ENCODE measurements at regions not wholly inside any gene's neighbourhood (a gene's known extent, or its start where the extent isn't known, plus 50 kb on each side); places are given as distances from the start of the nearest gene placed in this dataset.
"Not testable (repeated sequence)": the region's sequence is repeated elsewhere in the genome, so short reads cannot be mapped to it uniquely, and the experiment has no call there.

- in situ Hi-C loops (cut with HindIII; ENCODE audit: low pct_ligation_motif_present, low sequenced_read_pairs) = no loop called here
- no peak overlapping the region for H3K4me3 ChIP-seq (ENCODE audit: low read depth, low read length)
- H3K27ac ChIP-seq = no peak overlapping the region
- DNase-seq = no peak
- H3K36me3 ChIP-seq (replicated peaks) = no peaks in the 10 kb centered on the region
- TF ChIP-seq CTCF (IDR thresholded peaks at IDR 0.05; ENCODE audit: low read depth, low read length, missing control alignments) = no peak
- no peaks in the 10 kb centered on the region for H3K27me3 ChIP-seq (replicated peaks)
These were observed 99.8 kb downstream of the TRIM69 start for GRCh38 chr15:44836094-44836493.

- peak overlapping the region; percentile 49 for H3K27ac ChIP-seq
- H3K4me3 ChIP-seq (ENCODE audit: low read depth, low read length); H3K36me3 ChIP-seq (replicated peaks); H3K27me3 ChIP-seq (replicated peaks); in situ Hi-C loops (cut with HindIII; ENCODE audit: low pct_ligation_motif_present, low sequenced_read_pairs): not testable (repeated sequence)
- peak; percentile 82 for DNase-seq
These were observed 102.6 kb downstream of the TRIM69 start for GRCh38 chr15:44838929-44839328.

DNA sequence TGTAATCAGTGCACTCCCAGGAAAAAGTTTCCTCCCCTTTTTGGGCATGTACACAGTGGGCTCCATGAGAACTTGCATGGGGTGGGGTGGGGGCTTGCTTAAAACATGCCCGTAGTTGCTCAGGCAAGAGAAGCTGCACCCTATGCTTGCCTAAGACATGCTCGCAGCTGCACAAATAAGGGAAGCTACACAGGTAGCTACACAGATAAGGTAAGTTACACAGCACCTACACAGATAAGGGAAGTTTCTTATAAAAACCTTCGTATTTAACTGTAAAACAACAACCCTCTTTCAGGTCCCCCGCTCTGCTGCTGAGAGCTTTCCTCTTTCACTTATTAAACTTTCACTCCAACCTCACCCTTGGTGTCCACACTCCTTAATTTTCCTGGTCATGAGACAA is 105.4 kb downstream of the TRIM69 start:
- in situ Hi-C loops (cut with HindIII; ENCODE audit: low pct_ligation_motif_present, low sequenced_read_pairs); H3K4me3 ChIP-seq (ENCODE audit: low read depth, low read length); H3K27me3 ChIP-seq (replicated peaks); DNase-seq; H3K36me3 ChIP-seq (replicated peaks); H3K27ac ChIP-seq: not testable (repeated sequence)

GRCh38 chr15:44842883-44843282 is 106.6 kb downstream of the TRIM69 start:
- DNase-seq; H3K27me3 ChIP-seq (replicated peaks); in situ Hi-C loops (cut with HindIII; ENCODE audit: low pct_ligation_motif_present, low sequenced_read_pairs); H3K36me3 ChIP-seq (replicated peaks); H3K4me3 ChIP-seq (ENCODE audit: low read depth, low read length); H3K27ac ChIP-seq: not testable (repeated sequence)

- H3K4me3 ChIP-seq (ENCODE audit: low read depth, low read length); H3K27me3 ChIP-seq (replicated peaks); H3K36me3 ChIP-seq (replicated peaks); in situ Hi-C loops (cut with HindIII; ENCODE audit: low pct_ligation_motif_present, low sequenced_read_pairs); DNase-seq; H3K27ac ChIP-seq: not testable (repeated sequence)
These were observed 108.6 kb downstream of the TRIM69 start for GRCh38 chr15:44844936-44845335.

DNA sequence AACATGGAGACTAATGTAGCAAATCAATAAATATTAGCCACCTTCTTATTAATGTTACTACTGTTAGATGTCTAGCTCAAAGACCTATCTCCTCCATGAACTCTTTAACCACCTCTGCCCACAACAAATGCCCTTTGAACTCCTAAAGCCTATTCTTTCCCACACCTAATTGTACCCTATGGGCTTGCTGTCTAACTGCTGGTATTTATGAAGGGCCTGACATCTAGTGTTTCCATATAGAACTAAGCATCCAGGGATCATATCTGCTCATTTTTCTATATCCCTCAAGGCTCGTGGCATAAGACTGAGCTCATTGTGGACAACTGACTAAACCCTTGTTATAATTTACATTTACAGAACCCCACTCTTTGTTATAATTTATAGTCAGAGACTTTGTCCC is 109.8 kb downstream of the TRIM69 start:
- H3K27me3 ChIP-seq (replicated peaks); DNase-seq; H3K4me3 ChIP-seq (ENCODE audit: low read depth, low read length); H3K27ac ChIP-seq; in situ Hi-C loops (cut with HindIII; ENCODE audit: low pct_ligation_motif_present, low sequenced_read_pairs); H3K36me3 ChIP-seq (replicated peaks): not testable (repeated sequence)

DNA sequence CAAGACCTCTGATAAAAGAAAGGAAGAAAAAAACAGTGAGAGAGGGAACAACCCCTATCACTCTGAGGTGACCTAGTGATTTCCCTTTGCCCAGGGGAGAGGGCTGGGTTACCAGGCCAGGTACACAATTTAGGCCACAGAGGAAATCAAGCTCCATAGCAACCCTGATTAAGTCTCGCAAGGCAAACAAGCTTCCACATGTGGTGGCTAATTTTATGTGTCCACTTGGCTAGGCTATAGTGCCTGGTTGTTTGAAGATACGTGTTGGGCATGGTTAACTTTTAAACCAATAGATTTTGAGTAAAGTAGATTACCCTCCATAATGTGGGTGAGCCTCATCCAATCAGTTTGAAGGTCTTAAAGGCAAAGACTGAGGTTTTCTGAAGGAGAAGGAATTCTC is 108.9 kb upstream of the TERB2 start:
- H3K36me3 ChIP-seq (replicated peaks); in situ Hi-C loops (cut with HindIII; ENCODE audit: low pct_ligation_motif_present, low sequenced_read_pairs); H3K27ac ChIP-seq; DNase-seq; H3K4me3 ChIP-seq (ENCODE audit: low read depth, low read length); H3K27me3 ChIP-seq (replicated peaks): not testable (repeated sequence)

GRCh38 chr15:44848859-44849258 is 107.6 kb upstream of the TERB2 start:
- H3K36me3 ChIP-seq (replicated peaks); H3K27ac ChIP-seq; in situ Hi-C loops (cut with HindIII; ENCODE audit: low pct_ligation_motif_present, low sequenced_read_pairs); DNase-seq; H3K27me3 ChIP-seq (replicated peaks); H3K4me3 ChIP-seq (ENCODE audit: low read depth, low read length): not testable (repeated sequence)

DNA sequence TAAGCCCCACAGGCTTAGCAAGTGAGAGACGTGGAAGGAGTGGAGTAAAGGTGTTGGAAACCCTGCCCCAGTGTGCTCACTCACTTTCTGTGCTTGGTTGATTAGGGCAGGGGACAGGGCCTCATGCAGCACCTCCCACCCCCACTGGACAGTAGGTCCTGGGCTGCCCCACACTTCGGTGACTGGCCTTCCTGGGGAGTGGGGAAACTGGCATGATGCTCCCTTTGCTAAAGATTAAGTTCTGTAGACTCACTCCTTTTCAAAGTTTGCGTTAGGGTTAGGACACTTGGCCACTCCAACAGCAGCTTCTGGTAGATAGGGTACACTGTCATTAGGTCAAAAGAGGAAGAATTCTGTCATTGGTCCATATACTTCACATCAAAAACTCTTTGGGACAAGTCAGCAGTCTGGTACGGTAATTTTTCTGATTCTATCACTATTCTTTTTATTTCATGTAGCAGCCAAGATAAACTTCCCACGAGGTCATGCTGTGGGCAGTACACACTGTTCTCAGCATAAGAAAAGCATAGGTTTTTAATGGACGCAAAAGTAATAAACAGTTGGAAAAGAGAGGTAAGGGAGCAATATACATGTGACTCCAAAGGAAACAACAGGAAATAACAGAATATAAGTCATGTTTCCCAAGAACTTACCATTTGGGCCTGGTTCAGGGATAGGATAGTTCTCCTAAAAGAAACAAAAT is 106.6 kb upstream of the TERB2 start:
- in situ Hi-C loops (cut with HindIII; ENCODE audit: low pct_ligation_motif_present, low sequenced_read_pairs); H3K4me3 ChIP-seq (ENCODE audit: low read depth, low read length): not testable (repeated sequence)
- DNase-seq = peak; percentile 8

GRCh38 chr15:44853304-44853950 is 103.1 kb upstream of the TERB2 start:
- DNase-seq = peak; percentile 50
- in situ Hi-C loops (cut with HindIII; ENCODE audit: low pct_ligation_motif_present, low sequenced_read_pairs); H3K27ac ChIP-seq; H3K4me3 ChIP-seq (ENCODE audit: low read depth, low read length); H3K36me3 ChIP-seq (replicated peaks); H3K27me3 ChIP-seq (replicated peaks): not testable (repeated sequence)
- peak; percentile 95 for TF ChIP-seq CTCF (IDR thresholded peaks at IDR 0.05; ENCODE audit: low read depth, low read length, missing control alignments)

More for the DNA sequence above, 106.6 kb upstream of the TERB2 start:
- H3K27me3 ChIP-seq (replicated peaks); H3K36me3 ChIP-seq (replicated peaks); H3K27ac ChIP-seq: not testable (repeated sequence)

GRCh38 chr15:44854696-44855095 is 101.8 kb upstream of the TERB2 start:
- H3K27ac ChIP-seq; DNase-seq; H3K27me3 ChIP-seq (replicated peaks); H3K36me3 ChIP-seq (replicated peaks); in situ Hi-C loops (cut with HindIII; ENCODE audit: low pct_ligation_motif_present, low sequenced_read_pairs); H3K4me3 ChIP-seq (ENCODE audit: low read depth, low read length): not testable (repeated sequence)

DNA sequence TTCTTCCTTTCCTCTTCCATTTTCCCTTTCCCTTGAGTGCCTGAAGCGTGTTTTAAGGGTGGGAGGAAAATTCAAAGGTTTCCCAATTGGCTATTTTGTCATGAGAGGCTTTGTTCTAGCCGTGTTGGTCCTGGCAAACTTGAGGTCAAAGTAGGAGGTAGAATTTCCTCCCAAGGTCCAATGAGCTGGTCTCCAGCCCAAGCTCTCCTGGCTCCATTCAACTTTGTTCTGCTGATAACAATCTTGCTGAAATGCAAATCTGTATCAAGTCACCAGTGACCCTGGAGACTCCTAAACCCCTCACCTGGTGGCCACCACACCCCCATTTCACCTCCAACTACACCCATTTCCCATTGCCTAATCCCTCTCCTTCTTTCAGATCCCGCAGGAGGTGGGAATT is 100.2 kb upstream of the TERB2 start:
- in situ Hi-C loops (cut with HindIII; ENCODE audit: low pct_ligation_motif_present, low sequenced_read_pairs); H3K4me3 ChIP-seq (ENCODE audit: low read depth, low read length); H3K36me3 ChIP-seq (replicated peaks); H3K27ac ChIP-seq; DNase-seq; H3K27me3 ChIP-seq (replicated peaks): not testable (repeated sequence)

All from brain microvascular endothelial cell (primary cell).